ENCODE measurements at regions not wholly inside any gene's neighbourhood (a gene's known extent, or its start where the extent isn't known, plus 50 kb on each side); places are given as distances from the start of the nearest gene placed in this dataset.

DNA sequence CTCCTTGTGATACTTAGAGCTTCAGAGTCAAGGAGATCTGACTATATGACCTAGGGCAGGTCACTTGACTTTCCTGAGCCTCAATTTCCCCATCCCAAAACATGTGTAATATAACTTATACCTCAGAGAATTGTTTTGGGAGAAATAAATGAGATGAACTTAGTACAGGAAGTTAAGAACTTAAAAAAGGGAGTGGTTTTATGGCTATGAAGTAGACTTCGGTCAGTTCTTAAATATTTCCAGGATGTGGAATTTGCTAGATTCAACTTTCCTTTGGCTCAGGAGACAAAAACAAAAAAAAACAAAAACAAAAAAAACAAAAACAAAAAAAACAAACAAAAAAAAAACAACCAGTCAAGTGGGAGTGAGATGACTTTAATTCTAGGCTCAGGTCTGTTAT lies 116.7 kb downstream of the EDEM1 start:
- H3K27ac ChIP-seq (ENCODE audit: low read depth, low read length) = no peak overlapping the region
- no peak overlapping the region for H3K9ac ChIP-seq (ENCODE audit: low read depth, low read length)
- no peaks in the 10 kb centered on the region for H3K4me1 ChIP-seq (ENCODE audit: control insufficient read depth, insufficient read depth, low read length)
- H3K27me3 ChIP-seq (ENCODE audit: control insufficient read depth, insufficient read depth, low read length) = no peaks in the 10 kb centered on the region
- H3K36me3 ChIP-seq (ENCODE audit: control insufficient read depth, insufficient read depth, low read length) = no peaks in the 10 kb centered on the region
- H3K4me3 ChIP-seq (ENCODE audit: low read depth, low read length) = no peak overlapping the region
- no peaks in the 10 kb centered on the region for H3K9me3 ChIP-seq (ENCODE audit: control insufficient read depth, insufficient read depth, low read length)

- Histone ChIP-seq H3K27me3 (ENCODE audit: control insufficient read depth, insufficient read depth, low read length) (no peaks in the 10 kb centered on the region), H3K9me3 (ENCODE audit: control insufficient read depth, insufficient read depth, low read length) (no peaks in the 10 kb centered on the region), H3K4me3 (ENCODE audit: low read depth, low read length) (no peak overlapping the region), H3K9ac (ENCODE audit: low read depth, low read length) (no peak overlapping the region), H3K36me3 (ENCODE audit: control insufficient read depth, insufficient read depth, low read length) (no peaks in the 10 kb centered on the region), H3K4me1 (ENCODE audit: control insufficient read depth, insufficient read depth, low read length) (no peaks in the 10 kb centered on the region), H3K27ac (ENCODE audit: low read depth, low read length) (no peak overlapping the region)
Measured at GRCh38 chr3:5304789-5305683, 117.5 kb downstream of the EDEM1 start.

DNA sequence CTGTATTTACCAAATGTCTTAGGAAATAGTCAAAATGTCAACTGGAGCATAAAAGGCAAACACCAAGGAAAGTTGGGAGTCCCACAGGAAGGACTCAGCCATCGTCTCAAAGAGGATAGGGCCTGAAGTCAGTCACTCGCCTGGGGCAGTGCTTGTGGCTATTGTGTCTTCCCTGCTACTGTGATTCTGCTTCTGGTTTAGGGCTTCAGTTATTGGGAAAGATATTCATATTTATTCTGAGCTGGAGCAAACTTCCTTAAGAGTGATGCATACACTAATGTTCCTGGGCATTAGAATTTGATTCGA lies 118.1 kb downstream of the EDEM1 start:
- H3K4me1 ChIP-seq (ENCODE audit: control insufficient read depth, insufficient read depth, low read length) = no peaks in the 10 kb centered on the region
- H3K9ac ChIP-seq (ENCODE audit: low read depth, low read length) = no peak overlapping the region
- H3K27ac ChIP-seq (ENCODE audit: low read depth, low read length) = no peak overlapping the region
- no peaks in the 10 kb centered on the region for H3K36me3 ChIP-seq (ENCODE audit: control insufficient read depth, insufficient read depth, low read length)
- H3K9me3 ChIP-seq (ENCODE audit: control insufficient read depth, insufficient read depth, low read length) = no peaks in the 10 kb centered on the region
- no peaks in the 10 kb centered on the region for H3K27me3 ChIP-seq (ENCODE audit: control insufficient read depth, insufficient read depth, low read length)
- H3K4me3 ChIP-seq (ENCODE audit: low read depth, low read length) = no peak overlapping the region

- H3K4me1 ChIP-seq (ENCODE audit: control insufficient read depth, insufficient read depth, low read length) = no peaks in the 10 kb centered on the region
- H3K36me3 ChIP-seq (ENCODE audit: control insufficient read depth, insufficient read depth, low read length) = no peaks in the 10 kb centered on the region
- no peak overlapping the region for H3K27ac ChIP-seq (ENCODE audit: low read depth, low read length)
- no peak overlapping the region for H3K4me3 ChIP-seq (ENCODE audit: low read depth, low read length)
- H3K9ac ChIP-seq (ENCODE audit: low read depth, low read length) = no peak overlapping the region
- no peaks in the 10 kb centered on the region for H3K27me3 ChIP-seq (ENCODE audit: control insufficient read depth, insufficient read depth, low read length)
- no peaks in the 10 kb centered on the region for H3K9me3 ChIP-seq (ENCODE audit: control insufficient read depth, insufficient read depth, low read length)
Measured at GRCh38 chr3:5309171-5309570, 121.7 kb downstream of the EDEM1 start.

DNA sequence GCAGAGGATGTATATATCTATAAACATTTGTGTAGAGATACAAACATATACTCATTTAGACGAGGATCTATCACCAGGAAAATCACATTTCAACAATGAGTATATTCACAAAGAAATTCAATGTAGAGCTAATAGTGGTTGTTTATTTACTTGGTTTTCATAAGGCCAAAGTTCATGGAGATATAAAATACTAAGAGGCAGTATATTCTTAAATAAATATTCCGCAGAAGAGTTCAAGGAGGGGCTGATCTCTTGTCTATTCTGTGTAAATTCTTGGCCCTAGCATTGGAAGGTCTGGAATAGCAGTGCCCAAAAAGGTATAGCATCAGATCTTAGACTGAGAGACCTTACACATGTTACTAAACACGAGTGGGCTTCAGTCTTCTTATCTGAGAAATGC lies 122.1 kb downstream of the EDEM1 start:
- no peak overlapping the region for H3K27ac ChIP-seq (ENCODE audit: low read depth, low read length)
- no peaks in the 10 kb centered on the region for H3K9me3 ChIP-seq (ENCODE audit: control insufficient read depth, insufficient read depth, low read length)
- no peak overlapping the region for H3K9ac ChIP-seq (ENCODE audit: low read depth, low read length)
- no peaks in the 10 kb centered on the region for H3K4me1 ChIP-seq (ENCODE audit: control insufficient read depth, insufficient read depth, low read length)
- H3K4me3 ChIP-seq (ENCODE audit: low read depth, low read length) = no peak overlapping the region
- no peaks in the 10 kb centered on the region for H3K36me3 ChIP-seq (ENCODE audit: control insufficient read depth, insufficient read depth, low read length)
- no peaks in the 10 kb centered on the region for H3K27me3 ChIP-seq (ENCODE audit: control insufficient read depth, insufficient read depth, low read length)

- H3K9me3 ChIP-seq (ENCODE audit: control insufficient read depth, insufficient read depth, low read length) = no peaks in the 10 kb centered on the region
- H3K4me3 ChIP-seq (ENCODE audit: low read depth, low read length) = no peak overlapping the region
- H3K27ac ChIP-seq (ENCODE audit: low read depth, low read length) = no peak overlapping the region
- no peak overlapping the region for H3K9ac ChIP-seq (ENCODE audit: low read depth, low read length)
- H3K36me3 ChIP-seq (ENCODE audit: control insufficient read depth, insufficient read depth, low read length) = no peaks in the 10 kb centered on the region
- no peaks in the 10 kb centered on the region for H3K4me1 ChIP-seq (ENCODE audit: control insufficient read depth, insufficient read depth, low read length)
- no peaks in the 10 kb centered on the region for H3K27me3 ChIP-seq (ENCODE audit: control insufficient read depth, insufficient read depth, low read length)
Measured at GRCh38 chr3:5310509-5310908, 123.0 kb downstream of the EDEM1 start.

DNA sequence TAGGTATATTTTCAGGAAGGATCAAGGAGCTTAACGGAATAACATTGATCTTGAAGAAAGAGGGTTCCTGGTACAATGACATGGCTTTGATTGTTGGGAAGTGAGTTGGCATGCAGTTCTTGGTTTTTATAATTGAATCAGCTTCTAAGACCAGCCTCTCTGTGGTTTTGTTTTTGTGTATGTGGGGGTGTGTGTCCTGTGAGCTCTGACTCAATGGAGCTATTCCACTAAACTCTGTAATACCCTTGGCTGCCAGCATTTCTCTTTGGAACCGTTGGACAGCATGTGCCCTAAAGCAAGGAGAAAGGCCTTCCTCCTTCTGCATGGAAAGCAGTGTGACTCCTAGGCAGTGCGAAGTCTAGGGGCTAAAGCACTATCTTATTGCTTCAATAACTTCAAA lies 124.8 kb downstream of the EDEM1 start:
- H3K27me3 ChIP-seq (ENCODE audit: control insufficient read depth, insufficient read depth, low read length) = no peaks in the 10 kb centered on the region
- no peak overlapping the region for H3K4me3 ChIP-seq (ENCODE audit: low read depth, low read length)
- no peak overlapping the region for H3K9ac ChIP-seq (ENCODE audit: low read depth, low read length)
- no peaks in the 10 kb centered on the region for H3K36me3 ChIP-seq (ENCODE audit: control insufficient read depth, insufficient read depth, low read length)
- no peaks in the 10 kb centered on the region for H3K4me1 ChIP-seq (ENCODE audit: control insufficient read depth, insufficient read depth, low read length)
- no peak overlapping the region for H3K27ac ChIP-seq (ENCODE audit: low read depth, low read length)
- no peaks in the 10 kb centered on the region for H3K9me3 ChIP-seq (ENCODE audit: control insufficient read depth, insufficient read depth, low read length)

- H3K4me3 ChIP-seq (ENCODE audit: low read depth, low read length) = no peak overlapping the region
- no peaks in the 10 kb centered on the region for H3K4me1 ChIP-seq (ENCODE audit: control insufficient read depth, insufficient read depth, low read length)
- no peaks in the 10 kb centered on the region for H3K9me3 ChIP-seq (ENCODE audit: control insufficient read depth, insufficient read depth, low read length)
- H3K36me3 ChIP-seq (ENCODE audit: control insufficient read depth, insufficient read depth, low read length) = no peaks in the 10 kb centered on the region
- no peaks in the 10 kb centered on the region for H3K27me3 ChIP-seq (ENCODE audit: control insufficient read depth, insufficient read depth, low read length)
- no peak overlapping the region for H3K27ac ChIP-seq (ENCODE audit: low read depth, low read length)
- H3K9ac ChIP-seq (ENCODE audit: low read depth, low read length) = no peak overlapping the region
Measured at GRCh38 chr3:5314897-5315296, 127.4 kb downstream of the EDEM1 start.

- H3K9ac ChIP-seq (ENCODE audit: low read depth, low read length) = no peak overlapping the region
- no peaks in the 10 kb centered on the region for H3K36me3 ChIP-seq (ENCODE audit: control insufficient read depth, insufficient read depth, low read length)
- no peak overlapping the region for H3K27ac ChIP-seq (ENCODE audit: low read depth, low read length)
- H3K27me3 ChIP-seq (ENCODE audit: control insufficient read depth, insufficient read depth, low read length) = no peaks in the 10 kb centered on the region
- H3K9me3 ChIP-seq (ENCODE audit: control insufficient read depth, insufficient read depth, low read length) = no peaks in the 10 kb centered on the region
- H3K4me1 ChIP-seq (ENCODE audit: control insufficient read depth, insufficient read depth, low read length) = peaks cover 6% of the 10 kb centered on the region; the same call in 1 of the 2 replicates
- H3K4me3 ChIP-seq (ENCODE audit: low read depth, low read length) = no peak overlapping the region
Measured at GRCh38 chr3:5317557-5317956, 130.1 kb downstream of the EDEM1 start.

- Histone ChIP-seq H3K4me3 (ENCODE audit: low read depth, low read length) (no peak overlapping the region), H3K27me3 (ENCODE audit: control insufficient read depth, insufficient read depth, low read length) (no peaks in the 10 kb centered on the region), H3K27ac (ENCODE audit: low read depth, low read length) (no peak overlapping the region), H3K4me1 (ENCODE audit: control insufficient read depth, insufficient read depth, low read length) (peaks cover 8% of the 10 kb centered on the region; the same call in 1 of the 2 replicates), H3K36me3 (ENCODE audit: control insufficient read depth, insufficient read depth, low read length) (no peaks in the 10 kb centered on the region), H3K9ac (ENCODE audit: low read depth, low read length) (no peak overlapping the region), H3K9me3 (ENCODE audit: control insufficient read depth, insufficient read depth, low read length) (no peaks in the 10 kb centered on the region)
Measured at GRCh38 chr3:5319454-5319853, 131.9 kb downstream of the EDEM1 start.

DNA sequence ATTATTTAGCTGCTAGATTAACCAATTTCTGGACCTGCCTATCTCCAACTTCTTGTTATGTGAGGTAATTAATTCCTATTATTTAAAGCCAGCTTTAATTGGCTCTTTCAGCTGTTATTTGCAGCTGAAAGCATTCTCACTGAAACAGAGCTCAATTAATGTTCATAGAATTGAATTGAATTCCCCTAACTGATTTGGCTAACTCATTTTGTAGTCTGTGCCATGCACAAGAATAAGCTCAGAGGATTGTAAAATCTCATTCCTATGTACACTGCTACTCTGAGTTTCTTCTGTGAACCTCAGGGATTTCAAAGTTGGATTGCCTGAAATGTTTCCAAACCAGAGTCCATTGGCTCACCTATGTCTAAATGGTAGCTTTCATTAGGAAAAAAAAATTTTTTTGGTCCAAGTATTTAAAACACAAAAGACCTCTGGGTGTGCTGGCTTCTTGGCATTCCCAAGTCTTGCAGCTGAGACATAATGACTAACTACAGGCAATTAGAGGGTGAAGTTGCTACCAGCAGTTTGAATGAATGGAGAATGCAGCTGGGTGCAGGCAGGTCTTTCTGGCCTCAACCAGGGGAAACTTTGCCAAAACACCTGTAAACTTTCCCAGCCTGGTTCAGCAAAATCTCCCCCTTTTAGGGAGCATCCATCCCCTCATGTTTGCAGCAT lies 134.3 kb downstream of the EDEM1 start:
- Histone ChIP-seq H3K27me3 (ENCODE audit: control insufficient read depth, insufficient read depth, low read length) (no peaks in the 10 kb centered on the region), H3K4me3 (ENCODE audit: low read depth, low read length) (no peak overlapping the region), H3K4me1 (ENCODE audit: control insufficient read depth, insufficient read depth, low read length) (peaks cover 8% of the 10 kb centered on the region; the same call in 1 of the 2 replicates), H3K9me3 (ENCODE audit: control insufficient read depth, insufficient read depth, low read length) (no peaks in the 10 kb centered on the region), H3K27ac (ENCODE audit: low read depth, low read length) (no peak overlapping the region), H3K36me3 (ENCODE audit: control insufficient read depth, insufficient read depth, low read length) (no peaks in the 10 kb centered on the region), H3K9ac (ENCODE audit: low read depth, low read length) (no peak overlapping the region)

All from HUES48 (cell line).